H1 (cell line): ENCODE measurements at regions not wholly inside any gene's neighbourhood (a gene's known extent, or its start where the extent isn't known, plus 50 kb on each side); places are given as distances from the start of the nearest gene placed in this dataset.

Source experiments
- BRCA1 ChIP-seq: IDR thresholded peaks from 2 replicates; pipeline ENCODE4 v1.6.1; 2012; ENCODE audit warnings: low read depth, low read length, improper control_type of control experiment
- KDM4A ChIP-seq: IDR thresholded peaks from one replicate; pipeline ENCODE4 v1.7.1; 2012; ENCODE audit warnings: low read depth, mild to moderate bottlenecking, moderate library complexity, low read length, inconsistent platforms; ENCODE audit not compliant: severe bottlenecking
- PHF8 ChIP-seq: fragments of 200-600 bp; sonication (generic); conservative IDR thresholded peaks from 2 replicates; pipeline ENCODE4 v1.7.1; 2012; ENCODE audit warnings: low read depth, mild to moderate bottlenecking, inconsistent platforms, low read length, moderate library complexity

GRCh38 chr4:181637186-181638105 is 605.8 kb upstream of the TENM3 start (continued):
- TF ChIP-seq BRCA1 (no peak), KDM4A (no peak), PHF8 (no peak)
- TF ChIP-seq, all 59 proteins: peak for 0
